IPS-20b (cell line): ENCODE measurements at regions not wholly inside any gene's neighbourhood (a gene's known extent, or its start where the extent isn't known, plus 50 kb on each side); places are given as distances from the start of the nearest gene placed in this dataset.

Experiments
- H3K27ac ChIP-seq: one replicate; pipeline ENCODE4 v1.5.1; 2013; ENCODE audit warnings: low read length
- H3K27me3 ChIP-seq: 2 replicates; pipeline ENCODE4 v1.6.1; 2013; ENCODE audit warnings: mild to moderate bottlenecking, low read length, inconsistent platforms; ENCODE audit not compliant: insufficient read depth
- H3K36me3 ChIP-seq: 2 replicates; pipeline ENCODE4 v1.6.1; 2013; ENCODE audit warnings: low read depth, mild to moderate bottlenecking, inconsistent platforms, low read length, moderate library complexity; ENCODE audit not compliant: insufficient read depth
- H3K4me1 ChIP-seq: 2 replicates; pipeline ENCODE4 v1.6.1; 2013; ENCODE audit warnings: mild to moderate bottlenecking, control low read depth, inconsistent platforms, low read length, moderate library complexity; ENCODE audit not compliant: insufficient read depth
- H3K4me3 ChIP-seq: 2 replicates; pipeline ENCODE4 v1.5.1; 2013; ENCODE audit warnings: mild to moderate bottlenecking, low read length, inconsistent platforms
- H3K9ac ChIP-seq: 2 replicates; pipeline ENCODE4 v1.6.1; 2013; ENCODE audit warnings: low read depth, mild to moderate bottlenecking, inconsistent platforms, low read length, moderate library complexity
- H3K9me3 ChIP-seq: 2 replicates; pipeline ENCODE4 v1.6.1; 2013; ENCODE audit warnings: mild to moderate bottlenecking, low read depth, low read length, inconsistent platforms; ENCODE audit not compliant: insufficient read depth

GRCh38 chr3:151998744-151999143 is 125.3 kb downstream of the SUCNR1 start:
- no peaks in the 10 kb centered on the region for H3K36me3 ChIP-seq

GRCh38 chr3:151999936-152000335 is 126.5 kb downstream of the SUCNR1 start:
- H3K27ac ChIP-seq = no peak overlapping the region
- no peaks in the 10 kb centered on the region for H3K9me3 ChIP-seq
- no peaks in the 10 kb centered on the region for H3K27me3 ChIP-seq
- no peak overlapping the region for H3K4me3 ChIP-seq
- H3K4me1 ChIP-seq = no peaks in the 10 kb centered on the region
- H3K9ac ChIP-seq = no peak overlapping the region
- H3K36me3 ChIP-seq = no peaks in the 10 kb centered on the region

More at GRCh38 chr3:151998744-151999143, 125.3 kb downstream of the SUCNR1 start:
- Histone ChIP-seq H3K9ac (no peak overlapping the region), H3K4me3 (no peak overlapping the region), H3K27me3 (no peaks in the 10 kb centered on the region), H3K4me1 (no peaks in the 10 kb centered on the region), H3K9me3 (no peaks in the 10 kb centered on the region), H3K27ac (no peak overlapping the region)

- Histone ChIP-seq H3K4me3 (no peak overlapping the region), H3K36me3 (no peaks in the 10 kb centered on the region), H3K9me3 (no peaks in the 10 kb centered on the region), H3K9ac (no peak overlapping the region), H3K4me1 (no peaks in the 10 kb centered on the region), H3K27ac (no peak overlapping the region), H3K27me3 (no peaks in the 10 kb centered on the region)
Measured at GRCh38 chr3:152011812-152012735, 138.6 kb downstream of the SUCNR1 start.

- no peaks in the 10 kb centered on the region for H3K36me3 ChIP-seq
- no peak overlapping the region for H3K4me3 ChIP-seq
- no peaks in the 10 kb centered on the region for H3K9me3 ChIP-seq
- H3K27me3 ChIP-seq = no peaks in the 10 kb centered on the region
- no peak overlapping the region for H3K9ac ChIP-seq
- H3K27ac ChIP-seq = no peak overlapping the region
- no peaks in the 10 kb centered on the region for H3K4me1 ChIP-seq
Measured at GRCh38 chr3:152019508-152019907, 146.1 kb downstream of the SUCNR1 start.

- H3K4me3 ChIP-seq = no peak overlapping the region
Measured at GRCh38 chr3:152021951-152022461, 148.6 kb downstream of the SUCNR1 start.

GRCh38 chr3:152026033-152026556 is 152.7 kb downstream of the SUCNR1 start:
- Histone ChIP-seq H3K4me3 (no peak overlapping the region), H3K9me3 (no peaks in the 10 kb centered on the region), H3K27me3 (no peaks in the 10 kb centered on the region), H3K4me1 (peaks cover 11% of the 10 kb centered on the region; the same call in 1 of the 2 replicates), H3K9ac (no peak overlapping the region), H3K36me3 (no peaks in the 10 kb centered on the region), H3K27ac (peak overlapping the region; percentile 5)

More at GRCh38 chr3:152021951-152022461, 148.6 kb downstream of the SUCNR1 start:
- peaks cover 10% of the 10 kb centered on the region; the same call in 1 of the 2 replicates for H3K4me1 ChIP-seq
- H3K9ac ChIP-seq = no peak overlapping the region
- H3K9me3 ChIP-seq = no peaks in the 10 kb centered on the region
- H3K36me3 ChIP-seq = no peaks in the 10 kb centered on the region
- H3K27me3 ChIP-seq = no peaks in the 10 kb centered on the region
- no peak overlapping the region for H3K27ac ChIP-seq

- Histone ChIP-seq H3K9me3 (peaks cover 8% of the 10 kb centered on the region), H3K9ac (no peak overlapping the region)
Measured at GRCh38 chr3:152030320-152030719, 156.9 kb downstream of the SUCNR1 start.

GRCh38 chr3:152031321-152031720 is 157.9 kb downstream of the SUCNR1 start:
- Histone ChIP-seq H3K9me3 (peaks cover 16% of the 10 kb centered on the region), H3K27me3 (no peaks in the 10 kb centered on the region), H3K4me3 (no peak overlapping the region), H3K9ac (no peak overlapping the region), H3K27ac (no peak overlapping the region), H3K36me3 (no peaks in the 10 kb centered on the region), H3K4me1 (peaks cover 7% of the 10 kb centered on the region; the same call in 1 of the 2 replicates)

More at GRCh38 chr3:152030320-152030719, 156.9 kb downstream of the SUCNR1 start:
- H3K27me3 ChIP-seq = no peaks in the 10 kb centered on the region
- no peaks in the 10 kb centered on the region for H3K36me3 ChIP-seq
- H3K27ac ChIP-seq = no peak overlapping the region
- H3K4me1 ChIP-seq = peaks cover 11% of the 10 kb centered on the region; the same call in 1 of the 2 replicates
- H3K4me3 ChIP-seq = no peak overlapping the region

- no peak overlapping the region for H3K9ac ChIP-seq
- H3K36me3 ChIP-seq = no peaks in the 10 kb centered on the region
- peaks cover 58% of the 10 kb centered on the region for H3K9me3 ChIP-seq
- no peak overlapping the region for H3K27ac ChIP-seq
- no peak overlapping the region for H3K4me3 ChIP-seq
- H3K27me3 ChIP-seq = no peaks in the 10 kb centered on the region
- H3K4me1 ChIP-seq = no peaks in the 10 kb centered on the region
Measured at GRCh38 chr3:152037297-152037696, 163.9 kb downstream of the SUCNR1 start.

GRCh38 chr3:152037953-152038352 is 164.5 kb downstream of the SUCNR1 start:
- Histone ChIP-seq H3K36me3 (no peaks in the 10 kb centered on the region), H3K27ac (no peak overlapping the region), H3K27me3 (no peaks in the 10 kb centered on the region), H3K4me3 (no peak overlapping the region), H3K9ac (no peak overlapping the region), H3K9me3 (peaks cover 58% of the 10 kb centered on the region), H3K4me1 (no peaks in the 10 kb centered on the region)

- Histone ChIP-seq H3K4me1 (no peaks in the 10 kb centered on the region), H3K27me3 (no peaks in the 10 kb centered on the region), H3K9me3 (peaks cover 55% of the 10 kb centered on the region), H3K9ac (no peak overlapping the region), H3K4me3 (no peak overlapping the region), H3K27ac (no peak overlapping the region), H3K36me3 (no peaks in the 10 kb centered on the region)
Measured at GRCh38 chr3:152038490-152038889, 165.0 kb downstream of the SUCNR1 start.

GRCh38 chr3:152039887-152040286 is 166.4 kb downstream of the SUCNR1 start:
- no peaks in the 10 kb centered on the region for H3K36me3 ChIP-seq
- H3K27me3 ChIP-seq = no peaks in the 10 kb centered on the region
- peaks cover 50% of the 10 kb centered on the region for H3K9me3 ChIP-seq
- no peak overlapping the region for H3K27ac ChIP-seq
- H3K4me3 ChIP-seq = no peak overlapping the region
- H3K4me1 ChIP-seq = no peaks in the 10 kb centered on the region
- H3K9ac ChIP-seq = no peak overlapping the region
